Psoas muscle (tissue), 7 donors: ENCODE measurements at regions not wholly inside any gene's neighbourhood (a gene's known extent, or its start where the extent isn't known, plus 50 kb on each side); places are given as distances from the start of the nearest gene placed in this dataset.

Experiments
- ATAC-seq, 4 donors: fragments of 200-7000 bp; cut with Tn5 transposase; one replicate each; pipeline ENCODE4 v1.9.1; 2020; ENCODE audit warnings: moderate library complexity in 3 of 4, mild to moderate bottlenecking in 2 of 4
- DNase-seq, 2 donors: peaks; one replicate each; pipeline ENCODE4 v3.0.0-alpha.2; 2020
- H3K27ac ChIP-seq: fragments of 200-600 bp; one replicate; pipeline ENCODE4 v1.8.0; 2022
- H3K27me3 ChIP-seq, 3 donors: fragments of 200-600 bp in 1 of 3; one replicate each; pipeline versions ENCODE4 v1.6.1 to v1.8.0; 2013 to 2022; ENCODE audit warnings: low read length in 2 of 3, mild to moderate bottlenecking in 2 of 3, moderate library complexity in 1 of 3; ENCODE audit not compliant: insufficient read depth in 3 of 3
- H3K36me3 ChIP-seq, 2 donors: fragments of 200-600 bp in 1 of 2; one replicate each; pipeline versions ENCODE4 v1.6.1 to v1.8.0; 2013 to 2022; ENCODE audit warnings: low read depth in 1 of 2, mild to moderate bottlenecking in 1 of 2, moderate library complexity in 1 of 2; ENCODE audit not compliant: insufficient read depth in 1 of 2
- H3K4me1 ChIP-seq: fragments of 200-600 bp; one replicate; pipeline ENCODE4 v1.8.0; 2022
- H3K4me3 ChIP-seq: fragments of 200-600 bp; one replicate; pipeline ENCODE4 v1.8.0; 2022; ENCODE audit warnings: mild to moderate bottlenecking
- H3K9me3 ChIP-seq: fragments of 200-600 bp; one replicate; pipeline ENCODE4 v1.8.0; 2022
- WGBS, 3 donors: extraction: QIAGEN DNeasy Blood & Tissue Kit; methylation state at CpG; one replicate each; pipeline versions ENCODE4 v1.1.6 to v1.1.7; 2013; 5-methylcytosine and 5-hydroxymethylcytosine counted together
- intact Hi-C, 2 donors: fragments of 100-400 bp; cut with DNase I; formaldehyde crosslinking; loops; one replicate each; pipeline versions ENCODE4 v1.11.0 to v1.14.2; 2022
- TF ChIP-seq, protein P1 (sequence below): fragments of 200-600 bp; IDR thresholded peaks from one replicate; pipeline ENCODE4 v1.8.0; 2022; ENCODE audit warnings: antibody characterized with exemption
- donor health status: healthy with polysubstance abuse.
- donor health status: DM: no; HTN: no; CAD: no; lungs with moderate emphysema.
- donor health status: Bipolar disorder and iron deficiency.
- donor health status: healthy.
- donor health status: DM: yes; HTN: yes; CAD: no.
- donor health status: DM: no; HTN: no; CAD: no.
- donor health status: DM: yes; HTN: yes; CAD: no.

GRCh38 chr13:22320991-22321390 lies 650.1 kb downstream of the FGF9 start:
- DNase-seq (no peak), ATAC-seq (no peak)
- Histone ChIP-seq H3K9me3 (no peaks in the 10 kb centered on the region), H3K4me3 (no peak overlapping the region), H3K36me3 (no peaks in the 10 kb centered on the region), H3K27ac (no peak overlapping the region), H3K27me3 (no peaks in the 10 kb centered on the region), H3K4me1 (no peaks in the 10 kb centered on the region)
- intact Hi-C loops, result no loop called here
- TF ChIP-seq, protein P1, sequence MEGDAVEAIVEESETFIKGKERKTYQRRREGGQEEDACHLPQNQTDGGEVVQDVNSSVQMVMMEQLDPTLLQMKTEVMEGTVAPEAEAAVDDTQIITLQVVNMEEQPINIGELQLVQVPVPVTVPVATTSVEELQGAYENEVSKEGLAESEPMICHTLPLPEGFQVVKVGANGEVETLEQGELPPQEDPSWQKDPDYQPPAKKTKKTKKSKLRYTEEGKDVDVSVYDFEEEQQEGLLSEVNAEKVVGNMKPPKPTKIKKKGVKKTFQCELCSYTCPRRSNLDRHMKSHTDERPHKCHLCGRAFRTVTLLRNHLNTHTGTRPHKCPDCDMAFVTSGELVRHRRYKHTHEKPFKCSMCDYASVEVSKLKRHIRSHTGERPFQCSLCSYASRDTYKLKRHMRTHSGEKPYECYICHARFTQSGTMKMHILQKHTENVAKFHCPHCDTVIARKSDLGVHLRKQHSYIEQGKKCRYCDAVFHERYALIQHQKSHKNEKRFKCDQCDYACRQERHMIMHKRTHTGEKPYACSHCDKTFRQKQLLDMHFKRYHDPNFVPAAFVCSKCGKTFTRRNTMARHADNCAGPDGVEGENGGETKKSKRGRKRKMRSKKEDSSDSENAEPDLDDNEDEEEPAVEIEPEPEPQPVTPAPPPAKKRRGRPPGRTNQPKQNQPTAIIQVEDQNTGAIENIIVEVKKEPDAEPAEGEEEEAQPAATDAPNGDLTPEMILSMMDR, result no peak
- 42 to 47% (median 44%) methylated on average over 3 of the region's 3 CpGs for WGBS, 3 donors

DNA sequence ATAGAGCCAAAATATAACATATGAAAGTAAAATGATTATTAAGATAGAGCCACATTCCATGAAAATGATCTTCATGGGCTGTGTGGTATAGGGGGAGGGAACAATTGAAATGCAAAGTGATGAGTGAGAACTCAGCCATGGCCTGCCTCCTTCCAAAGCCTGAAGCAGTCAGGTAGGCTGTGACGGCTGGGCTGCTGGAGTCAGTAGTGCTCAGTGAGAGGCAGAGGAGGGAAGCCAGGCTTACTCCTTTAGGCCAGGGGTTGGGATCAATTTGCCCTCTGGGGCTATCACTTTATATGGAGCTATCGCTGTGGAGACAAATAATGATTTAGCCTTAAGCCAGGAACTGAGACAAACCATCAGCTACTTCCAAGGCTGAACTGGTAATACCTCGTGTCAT lies 654.9 kb downstream of the FGF9 start:
- WGBS, 3 donors, result 64 to 78% (median 74%) methylated on average over 3 of the region's 3 CpGs
- H3K27ac ChIP-seq, result no peak overlapping the region
- ATAC-seq (no peak), DNase-seq (no peak)
- H3K4me3 ChIP-seq, result no peak overlapping the region
- H3K9me3 ChIP-seq, result no peaks in the 10 kb centered on the region
- intact Hi-C loops, result no loop called here
- H3K4me1 ChIP-seq, result no peaks in the 10 kb centered on the region
- H3K36me3 ChIP-seq, result no peaks in the 10 kb centered on the region
- no peaks in the 10 kb centered on the region for H3K27me3 ChIP-seq
- TF ChIP-seq, protein P1, result no peak

- Histone ChIP-seq H3K4me1 (no peaks in the 10 kb centered on the region), H3K36me3 (no peaks in the 10 kb centered on the region), H3K27ac (no peak overlapping the region), H3K9me3 (no peaks in the 10 kb centered on the region), H3K27me3 (no peaks in the 10 kb centered on the region), H3K4me3 (no peak overlapping the region)
- WGBS, 3 donors, result 88 to 91% (median 91%) methylated on average over 7 of the region's 7 CpGs
- DNase-seq (no peak), ATAC-seq (no peak)
- intact Hi-C loops, result no loop called here
- TF ChIP-seq, protein P1, result no peak
Measured at GRCh38 chr13:22332416-22332815, 661.5 kb downstream of the FGF9 start.

- no peak overlapping the region for H3K27ac ChIP-seq
- ATAC-seq (no peak), DNase-seq (no peak)
- intact Hi-C loops, result no loop called here
- TF ChIP-seq, protein P1, result no peak
- no peak overlapping the region for H3K4me3 ChIP-seq
- H3K4me1 ChIP-seq, result no peaks in the 10 kb centered on the region
- H3K36me3 ChIP-seq, result no peaks in the 10 kb centered on the region
- no peaks in the 10 kb centered on the region for H3K27me3 ChIP-seq
- no peaks in the 10 kb centered on the region for H3K9me3 ChIP-seq
Measured at GRCh38 chr13:22336460-22336859, 665.6 kb downstream of the FGF9 start.

DNA sequence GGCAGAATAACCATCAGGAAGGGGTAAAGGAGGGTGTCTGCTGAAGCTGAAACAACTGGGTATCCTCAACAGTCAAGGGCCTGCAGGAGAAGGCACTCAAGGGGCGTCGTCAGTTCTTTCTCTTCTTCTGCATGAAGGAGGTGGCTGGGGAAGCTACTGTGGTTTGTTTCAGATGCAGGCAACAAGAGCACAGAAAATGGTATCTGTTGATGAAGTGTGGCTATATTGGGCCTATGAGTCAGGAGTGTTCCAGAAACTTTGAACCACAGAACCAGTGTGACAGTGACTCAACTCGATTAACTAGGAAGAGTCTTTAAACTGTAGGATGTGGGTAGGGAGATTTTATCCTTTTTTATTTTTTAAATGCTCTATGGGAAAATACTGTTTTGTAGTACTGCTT lies 686.3 kb downstream of the FGF9 start:
- WGBS, 3 donors, result 86 to 89% (median 88%) methylated on average over 3 of the region's 3 CpGs
- Histone ChIP-seq H3K27me3 (no peaks in the 10 kb centered on the region), H3K36me3 (no peaks in the 10 kb centered on the region), H3K4me1 (no peaks in the 10 kb centered on the region), H3K9me3 (no peaks in the 10 kb centered on the region), H3K27ac (no peak overlapping the region), H3K4me3 (no peak overlapping the region)
- DNase-seq (no peak), ATAC-seq (peak in 2 of 4 donors; percentile 44 to 58)
- TF ChIP-seq, protein P1, result no peak
- intact Hi-C loops, result no loop called here
